Neural cell (in vitro differentiated cells): ENCODE measurements at regions not wholly inside any gene's neighbourhood (a gene's known extent, or its start where the extent isn't known, plus 50 kb on each side); places are given as distances from the start of the nearest gene placed in this dataset.

Experiments used
- POLR2AphosphoS5 ChIP-seq: IDR thresholded peaks from 2 replicates; pipeline ENCODE4 v1.6.1; 2012
- TF ChIP-seq, protein P1 (sequence below): fragments of 450-650 bp; IDR thresholded peaks from 2 replicates; pipeline ENCODE4 v1.5.1; 2014; ENCODE audit warnings: antibody characterized with exemption, mild to moderate bottlenecking, moderate library complexity; ENCODE audit not compliant: poor library complexity, severe bottlenecking

GRCh38 chr6:71733970-71734899, 152.1 kb upstream of the RIMS1 start:
- no peak for TF ChIP-seq POLR2AphosphoS5
- TF ChIP-seq, protein P1, sequence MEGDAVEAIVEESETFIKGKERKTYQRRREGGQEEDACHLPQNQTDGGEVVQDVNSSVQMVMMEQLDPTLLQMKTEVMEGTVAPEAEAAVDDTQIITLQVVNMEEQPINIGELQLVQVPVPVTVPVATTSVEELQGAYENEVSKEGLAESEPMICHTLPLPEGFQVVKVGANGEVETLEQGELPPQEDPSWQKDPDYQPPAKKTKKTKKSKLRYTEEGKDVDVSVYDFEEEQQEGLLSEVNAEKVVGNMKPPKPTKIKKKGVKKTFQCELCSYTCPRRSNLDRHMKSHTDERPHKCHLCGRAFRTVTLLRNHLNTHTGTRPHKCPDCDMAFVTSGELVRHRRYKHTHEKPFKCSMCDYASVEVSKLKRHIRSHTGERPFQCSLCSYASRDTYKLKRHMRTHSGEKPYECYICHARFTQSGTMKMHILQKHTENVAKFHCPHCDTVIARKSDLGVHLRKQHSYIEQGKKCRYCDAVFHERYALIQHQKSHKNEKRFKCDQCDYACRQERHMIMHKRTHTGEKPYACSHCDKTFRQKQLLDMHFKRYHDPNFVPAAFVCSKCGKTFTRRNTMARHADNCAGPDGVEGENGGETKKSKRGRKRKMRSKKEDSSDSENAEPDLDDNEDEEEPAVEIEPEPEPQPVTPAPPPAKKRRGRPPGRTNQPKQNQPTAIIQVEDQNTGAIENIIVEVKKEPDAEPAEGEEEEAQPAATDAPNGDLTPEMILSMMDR, result no peak
